NCI-H460 (cell line): ENCODE measurements at regions not wholly inside any gene's neighbourhood (a gene's known extent, or its start where the extent isn't known, plus 50 kb on each side); places are given as distances from the start of the nearest gene placed in this dataset.

Experiments used
- small RNA-seq, 2 experiments: library from RNA; depleted of rRNA; stranded (forward); fragments of <200 nt; gene quantifications; one replicate each; pipeline ENCODE3, GENCODE V24; 2014

Small RNA genes lying in the stretch of these regions (small RNA-seq; reads per million reads assigned to genes)
- gene AL731534.1 (0 reads per million in 2 experiments), gene MIR3924 (0 reads per million in 2 experiments), gene RF01299 (0.06 to 0.31 reads per million in 2 experiments)
